IgD-negative memory B cell (primary cell): ENCODE measurements at regions not wholly inside any gene's neighbourhood (a gene's known extent, or its start where the extent isn't known, plus 50 kb on each side); places are given as distances from the start of the nearest gene placed in this dataset.

Source experiments
- H3K27ac Mint-ChIP-seq, 3 donors: one replicate each; pipeline ENCODE4 v1.8.0; 2020 to 2022; ENCODE audit warnings: mild to moderate bottlenecking in 3 of 3, mixed read lengths in 3 of 3, moderate library complexity in 1 of 3
- H3K27me3 Mint-ChIP-seq: one replicate; pipeline ENCODE4 v1.8.0; 2021; ENCODE audit warnings: mixed read lengths
- H3K36me3 Mint-ChIP-seq: one replicate; pipeline ENCODE4 v1.8.0; 2020; ENCODE audit warnings: mild to moderate bottlenecking, mixed read lengths
- H3K4me1 Mint-ChIP-seq, 3 donors: one replicate each; pipeline ENCODE4 v1.8.0; 2020 to 2022; ENCODE audit warnings: mixed read lengths in 3 of 3, mild to moderate bottlenecking in 1 of 3
- H3K4me3 Mint-ChIP-seq, 4 donors: one replicate each; pipeline ENCODE4 v1.8.0; 2020 to 2022; ENCODE audit warnings: mild to moderate bottlenecking in 4 of 4, mixed read lengths in 4 of 4, moderate library complexity in 3 of 4
- H3K9me3 Mint-ChIP-seq, 3 donors: one replicate each; pipeline ENCODE4 v1.8.0; 2020 to 2021; ENCODE audit warnings: mixed read lengths in 3 of 3, mild to moderate bottlenecking in 1 of 3

GRCh38 chr11:13062115-13062514 is 53.0 kb downstream of the RASSF10 start:
- Mint-ChIP-seq H3K27me3 (no peaks in the 10 kb centered on the region), H3K9me3 (peaks cover 0 to 3% (median 0%) of the 10 kb centered on the region in 3 donors), H3K4me3 (no peak overlapping the region), H3K4me1 (no peaks in the 10 kb centered on the region), H3K36me3 (peaks cover 2% of the 10 kb centered on the region), H3K27ac (no peak overlapping the region)

GRCh38 chr11:13064593-13064992 is 55.5 kb downstream of the RASSF10 start:
- Mint-ChIP-seq H3K27ac (no peak overlapping the region), H3K9me3 (peaks cover 0 to 3% (median 0%) of the 10 kb centered on the region in 3 donors), H3K4me3 (no peak overlapping the region), H3K4me1 (no peaks in the 10 kb centered on the region), H3K27me3 (peaks cover 2% of the 10 kb centered on the region), H3K36me3 (peaks cover 2% of the 10 kb centered on the region)

DNA sequence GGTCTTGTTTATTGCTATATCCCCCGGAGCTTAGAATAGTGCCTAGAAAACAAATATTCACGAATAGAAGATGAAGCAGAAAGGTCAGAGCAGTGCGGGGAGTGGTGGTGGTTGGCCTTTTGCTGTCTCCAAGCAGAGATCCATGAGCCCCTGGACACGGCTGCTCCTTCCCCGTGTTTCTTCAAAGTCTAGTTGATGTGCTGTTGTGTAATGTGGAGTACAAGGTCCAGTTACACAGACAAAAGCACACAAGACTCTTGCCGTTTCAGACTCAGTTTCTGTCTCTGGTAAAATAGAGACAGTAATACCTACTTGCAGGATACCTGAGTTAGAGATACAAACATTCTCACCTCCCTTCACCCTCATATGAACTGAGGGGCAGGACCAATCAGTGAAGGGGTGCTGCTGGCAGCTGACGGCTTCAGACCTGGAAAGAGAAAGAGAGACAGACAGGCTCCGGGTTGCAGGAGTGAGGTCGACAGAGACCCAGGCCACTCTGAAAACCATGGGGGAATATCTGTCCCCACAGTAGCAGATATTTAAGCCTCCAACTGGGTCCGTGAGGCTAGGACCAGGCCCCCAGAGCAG is 56.2 kb downstream of the RASSF10 start:
- Mint-ChIP-seq H3K9me3 (peaks cover 0 to 3% (median 0%) of the 10 kb centered on the region in 3 donors), H3K4me3 (no peak overlapping the region), H3K4me1 (no peaks in the 10 kb centered on the region), H3K36me3 (peaks cover 2% of the 10 kb centered on the region), H3K27ac (no peak overlapping the region), H3K27me3 (peaks cover 2% of the 10 kb centered on the region)

- peaks cover 0 to 3% (median 0%) of the 10 kb centered on the region in 3 donors for H3K9me3 Mint-ChIP-seq
- H3K4me3 Mint-ChIP-seq, result no peak overlapping the region
- no peak overlapping the region for H3K27ac Mint-ChIP-seq
- H3K36me3 Mint-ChIP-seq, result peaks cover 2% of the 10 kb centered on the region
- H3K27me3 Mint-ChIP-seq, result peaks cover 2% of the 10 kb centered on the region
- H3K4me1 Mint-ChIP-seq, result no peaks in the 10 kb centered on the region
Observed at GRCh38 chr11:13068211-13068610, 59.1 kb downstream of the RASSF10 start.

GRCh38 chr11:13073119-13073981 is 64.2 kb downstream of the RASSF10 start:
- H3K36me3 Mint-ChIP-seq, result no peaks in the 10 kb centered on the region
- no peak overlapping the region for H3K27ac Mint-ChIP-seq

GRCh38 chr11:13074714-13075464 is 65.8 kb downstream of the RASSF10 start:
- H3K9me3 Mint-ChIP-seq, result no peaks in the 10 kb centered on the region
- peaks cover 3% of the 10 kb centered on the region for H3K27me3 Mint-ChIP-seq
- peak overlapping the region in 1 of 3 donors; percentile 41 for H3K27ac Mint-ChIP-seq
- no peak overlapping the region for H3K4me3 Mint-ChIP-seq
- H3K36me3 Mint-ChIP-seq, result no peaks in the 10 kb centered on the region
- no peaks in the 10 kb centered on the region for H3K4me1 Mint-ChIP-seq

More at GRCh38 chr11:13073119-13073981, 64.2 kb downstream of the RASSF10 start:
- peaks cover 6% of the 10 kb centered on the region for H3K27me3 Mint-ChIP-seq
- H3K9me3 Mint-ChIP-seq, result no peaks in the 10 kb centered on the region
- no peak overlapping the region for H3K4me3 Mint-ChIP-seq
- H3K4me1 Mint-ChIP-seq, result no peaks in the 10 kb centered on the region

GRCh38 chr11:13076961-13077360 is 67.8 kb downstream of the RASSF10 start:
- Mint-ChIP-seq H3K4me3 (no peak overlapping the region), H3K4me1 (no peaks in the 10 kb centered on the region), H3K27ac (no peak overlapping the region), H3K36me3 (no peaks in the 10 kb centered on the region), H3K9me3 (peaks cover 0 to 4% (median 1%) of the 10 kb centered on the region in 3 donors), H3K27me3 (peaks cover 3% of the 10 kb centered on the region)

DNA sequence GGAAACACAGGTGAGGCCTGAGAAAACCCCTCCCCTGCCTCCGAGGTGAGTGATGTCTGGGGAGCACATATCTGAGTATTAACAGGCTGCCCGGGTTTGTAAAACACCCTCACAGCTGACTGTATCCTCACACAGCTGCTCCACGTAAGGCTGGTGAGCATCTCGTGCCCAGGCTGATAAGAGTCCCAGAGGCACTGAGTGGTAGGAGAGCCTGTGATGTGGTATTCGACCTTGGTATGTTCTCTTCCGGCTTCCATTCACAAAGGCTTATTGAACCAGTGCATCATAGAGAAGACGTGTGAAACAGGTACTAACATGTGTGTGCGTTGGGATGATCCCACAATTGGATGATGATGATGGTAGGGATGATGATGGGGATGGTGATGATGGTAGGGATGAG is 71.7 kb downstream of the RASSF10 start:
- Mint-ChIP-seq H3K27ac (no peak overlapping the region), H3K4me3 (no peak overlapping the region), H3K27me3 (peaks cover 6% of the 10 kb centered on the region), H3K9me3 (peaks cover 0 to 4% (median 1%) of the 10 kb centered on the region in 3 donors), H3K4me1 (no peaks in the 10 kb centered on the region), H3K36me3 (no peaks in the 10 kb centered on the region)

DNA sequence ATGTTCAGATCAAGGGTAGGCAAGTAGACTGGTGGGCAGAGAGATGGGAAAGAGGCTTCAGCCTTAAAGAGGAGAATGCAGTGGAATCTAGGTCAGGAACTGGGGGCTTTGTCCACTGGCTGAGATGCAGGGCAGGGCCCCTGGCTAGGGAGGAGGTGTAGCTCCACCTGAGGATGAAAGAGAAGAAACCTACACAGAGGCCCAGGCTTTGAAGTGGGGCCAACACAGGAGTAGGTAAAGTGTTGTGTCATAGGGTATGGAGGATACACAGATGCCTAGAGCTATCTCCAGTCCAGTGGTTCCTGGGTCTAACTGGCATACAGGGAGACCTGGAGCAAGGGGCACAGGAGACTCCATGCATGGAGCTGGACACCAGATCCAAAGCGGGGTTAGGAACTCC is 73.5 kb downstream of the RASSF10 start:
- Mint-ChIP-seq H3K27me3 (peaks cover 6% of the 10 kb centered on the region), H3K27ac (no peak overlapping the region), H3K9me3 (peaks cover 0 to 4% (median 3%) of the 10 kb centered on the region in 3 donors), H3K36me3 (no peaks in the 10 kb centered on the region), H3K4me3 (no peak overlapping the region), H3K4me1 (no peaks in the 10 kb centered on the region)

- Mint-ChIP-seq H3K4me3 (no peak overlapping the region), H3K4me1 (no peaks in the 10 kb centered on the region), H3K36me3 (no peaks in the 10 kb centered on the region), H3K27ac (no peak overlapping the region), H3K9me3 (peaks cover 2 to 14% (median 7%) of the 10 kb centered on the region in 3 donors), H3K27me3 (peaks cover 3% of the 10 kb centered on the region)
Observed at GRCh38 chr11:13090228-13090708, 81.2 kb downstream of the RASSF10 start.

DNA sequence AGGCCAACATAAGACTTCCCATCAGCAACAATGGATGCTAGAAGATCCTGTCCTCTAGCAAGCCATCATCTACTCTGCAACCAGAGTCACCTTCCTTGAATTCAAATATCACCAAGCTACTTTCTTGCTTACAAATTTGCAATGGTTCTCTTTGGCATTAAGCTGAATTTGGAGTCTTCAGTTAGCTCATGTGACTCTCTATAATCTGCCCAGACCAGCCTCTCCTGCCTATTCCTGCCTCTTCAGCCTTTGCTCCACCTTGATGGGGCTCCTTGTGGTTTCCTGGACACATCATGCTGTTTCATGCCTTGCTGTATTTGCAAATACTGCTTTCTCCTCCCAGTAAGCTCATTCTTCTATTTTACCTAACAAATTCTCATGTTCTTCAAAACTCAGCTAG is 82.3 kb downstream of the RASSF10 start:
- H3K27me3 Mint-ChIP-seq, result peaks cover 3% of the 10 kb centered on the region
- H3K4me1 Mint-ChIP-seq, result no peaks in the 10 kb centered on the region
- no peak overlapping the region for H3K4me3 Mint-ChIP-seq
- peaks cover 2 to 14% (median 7%) of the 10 kb centered on the region in 3 donors for H3K9me3 Mint-ChIP-seq
- no peaks in the 10 kb centered on the region for H3K36me3 Mint-ChIP-seq
- H3K27ac Mint-ChIP-seq, result no peak overlapping the region

GRCh38 chr11:13091804-13092203 is 82.7 kb downstream of the RASSF10 start:
- no peaks in the 10 kb centered on the region for H3K4me1 Mint-ChIP-seq
- no peak overlapping the region for H3K27ac Mint-ChIP-seq
- H3K4me3 Mint-ChIP-seq, result no peak overlapping the region
- H3K36me3 Mint-ChIP-seq, result no peaks in the 10 kb centered on the region
- peaks cover 3% of the 10 kb centered on the region for H3K27me3 Mint-ChIP-seq
- peaks cover 2 to 14% (median 7%) of the 10 kb centered on the region in 3 donors for H3K9me3 Mint-ChIP-seq

GRCh38 chr11:13094930-13095687 is 86.0 kb downstream of the RASSF10 start:
- H3K9me3 Mint-ChIP-seq, result peaks cover 0 to 7% (median 3%) of the 10 kb centered on the region in 3 donors

DNA sequence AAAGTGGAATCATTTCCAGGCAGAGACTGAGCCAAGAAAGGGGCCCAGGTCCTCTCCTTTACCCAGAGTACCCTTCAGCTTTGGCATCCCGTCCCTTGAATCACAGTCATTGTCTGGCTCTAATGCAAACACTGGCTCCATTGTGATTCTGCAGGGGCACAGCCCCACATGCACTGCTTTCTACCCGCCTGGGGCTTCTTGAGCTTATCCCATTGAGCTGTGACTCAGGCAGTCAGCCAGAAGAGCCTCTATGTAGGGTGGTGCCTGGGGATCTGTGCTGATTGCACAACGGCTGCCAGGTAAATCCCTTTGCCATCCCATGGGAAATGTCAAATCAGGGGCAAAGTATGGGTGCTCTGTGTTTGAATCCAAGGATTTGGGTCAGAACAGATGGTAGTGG is 88.9 kb downstream of the RASSF10 start:
- Mint-ChIP-seq H3K4me1 (no peaks in the 10 kb centered on the region), H3K27me3 (no peaks in the 10 kb centered on the region), H3K36me3 (no peaks in the 10 kb centered on the region), H3K9me3 (peaks cover 0 to 3% (median 3%) of the 10 kb centered on the region in 3 donors), H3K4me3 (no peak overlapping the region), H3K27ac (no peak overlapping the region)

More at GRCh38 chr11:13094930-13095687, 86.0 kb downstream of the RASSF10 start:
- Mint-ChIP-seq H3K36me3 (no peaks in the 10 kb centered on the region), H3K4me1 (no peaks in the 10 kb centered on the region), H3K27me3 (no peaks in the 10 kb centered on the region), H3K4me3 (no peak overlapping the region), H3K27ac (no peak overlapping the region)
